ENCODE measurements at regions not wholly inside any gene's neighbourhood (a gene's known extent, or its start where the extent isn't known, plus 50 kb on each side); places are given as distances from the start of the nearest gene placed in this dataset.

DNA sequence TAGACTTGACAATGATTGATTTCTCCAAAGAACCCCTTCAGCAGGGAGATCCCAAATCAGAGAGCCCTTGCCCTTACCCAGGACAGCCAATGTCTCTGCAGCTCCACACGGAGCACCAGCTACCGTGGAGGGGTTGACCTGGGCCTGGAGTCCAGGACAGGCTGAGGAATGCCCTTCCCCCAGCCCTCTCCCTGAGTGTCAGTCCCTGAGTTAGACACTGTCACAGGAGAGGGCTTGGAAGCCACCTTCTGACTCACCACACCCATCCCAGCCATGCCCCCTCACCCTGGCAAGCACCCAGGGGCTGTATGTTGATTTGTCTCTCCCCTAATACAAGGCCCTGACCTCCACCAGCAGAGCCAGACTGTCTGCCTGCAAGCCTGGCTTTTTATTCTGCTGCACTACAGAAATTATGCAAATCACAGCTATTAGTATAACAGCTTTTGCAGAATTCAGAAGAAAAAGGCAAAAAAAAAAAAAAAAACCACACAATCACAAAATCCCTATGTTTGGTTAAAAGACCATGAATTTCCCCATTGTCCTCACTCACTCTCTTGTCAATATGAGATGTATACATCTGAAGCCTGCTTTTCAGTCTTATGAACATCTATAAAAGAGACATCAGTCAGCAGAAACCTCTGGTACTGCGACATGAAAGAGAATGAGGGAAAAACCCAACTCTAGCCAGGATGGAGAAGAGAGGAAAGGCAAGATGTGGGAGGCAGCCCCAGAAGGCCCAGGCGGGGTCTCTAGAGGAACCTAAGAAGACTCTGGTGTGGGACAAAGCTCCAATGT, 240.7 kb downstream of the UQCRFS1 start:
- no peak for DNase-seq
- no peak overlapping the region for H3K27ac ChIP-seq
- H3K36me3 ChIP-seq: no peaks in the 10 kb centered on the region
- H3K4me1 ChIP-seq: no peaks in the 10 kb centered on the region
- no peaks in the 10 kb centered on the region for H3K9me3 ChIP-seq (replicated peaks)
- no peak overlapping the region for H3K4me3 ChIP-seq
- H3K27me3 ChIP-seq: peaks cover 11% of the 10 kb centered on the region

DNA sequence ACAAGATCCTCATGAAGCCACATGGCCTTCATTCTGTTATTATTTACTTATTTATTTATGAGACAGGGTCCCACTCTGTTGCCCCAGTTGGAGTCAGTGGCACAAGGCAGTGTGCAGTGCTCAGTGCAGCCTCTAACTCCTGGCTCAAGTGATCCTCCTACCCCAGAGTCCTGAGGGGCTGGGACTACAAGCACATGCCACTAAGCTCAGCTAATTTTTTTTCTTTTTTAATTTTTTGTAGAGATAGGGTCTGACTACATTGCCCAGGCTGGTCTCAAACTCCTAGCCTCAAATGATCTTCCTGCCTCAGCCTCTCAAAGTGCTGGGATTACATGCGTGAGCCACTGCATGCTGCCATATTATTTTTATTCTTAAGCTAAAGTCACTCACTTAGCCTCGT, 241.4 kb downstream of the UQCRFS1 start:
- H3K4me3 ChIP-seq: no peak overlapping the region
- no peak for DNase-seq

DNA sequence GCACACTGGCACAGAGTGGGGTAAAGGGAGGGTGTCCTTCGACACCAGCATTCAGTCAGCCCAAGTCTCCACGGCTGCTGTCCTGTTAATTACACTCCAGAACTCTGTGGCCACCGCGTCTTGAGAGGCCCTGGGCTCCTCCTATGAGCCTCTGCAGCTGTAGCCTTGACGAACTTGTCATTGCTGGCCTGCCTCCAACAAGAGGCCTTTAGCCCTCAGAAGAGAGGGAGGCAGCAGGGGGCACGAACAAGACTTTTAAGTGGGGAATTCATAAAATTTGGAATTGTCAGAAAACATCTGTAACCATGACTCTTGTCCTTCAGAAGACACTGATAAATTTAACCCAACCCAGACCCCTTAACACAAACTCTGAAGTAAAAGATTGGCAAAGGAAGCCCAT, 241.9 kb downstream of the UQCRFS1 start:
- H3K4me3 ChIP-seq: no peak overlapping the region
- no peaks in the 10 kb centered on the region for H3K36me3 ChIP-seq
- H3K27me3 ChIP-seq: peaks cover 11% of the 10 kb centered on the region
- H3K4me1 ChIP-seq: no peaks in the 10 kb centered on the region
- no peak for DNase-seq
- no peaks in the 10 kb centered on the region for H3K9me3 ChIP-seq (replicated peaks)
- H3K27ac ChIP-seq: no peak overlapping the region

More for the DNA sequence above, 241.4 kb downstream of the UQCRFS1 start:
- Histone ChIP-seq H3K4me1 (no peaks in the 10 kb centered on the region), H3K27me3 (peaks cover 11% of the 10 kb centered on the region), H3K9me3 (replicated peaks) (no peaks in the 10 kb centered on the region), H3K36me3 (no peaks in the 10 kb centered on the region), H3K27ac (no peak overlapping the region)

DNA sequence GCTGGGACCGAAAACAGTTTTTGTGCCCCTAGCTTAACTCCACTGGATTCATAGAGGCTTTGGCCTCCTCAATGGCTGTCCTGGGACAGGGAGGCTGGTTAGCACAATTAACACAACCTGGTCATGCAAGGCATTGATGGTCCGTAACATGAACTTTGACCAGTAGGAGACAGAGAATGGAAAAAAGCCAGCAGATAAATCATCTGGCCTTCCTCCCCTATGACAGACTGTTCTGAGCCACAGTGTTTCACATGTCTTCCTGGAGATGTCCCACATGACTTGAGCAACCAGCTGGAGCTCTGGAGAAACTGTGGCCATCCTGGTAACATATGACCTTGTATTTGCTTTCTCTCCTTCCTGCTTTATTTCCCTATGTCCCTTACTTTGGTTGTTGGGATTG, 244.2 kb downstream of the UQCRFS1 start:
- H3K9me3 ChIP-seq (replicated peaks): no peaks in the 10 kb centered on the region
- H3K4me1 ChIP-seq: no peaks in the 10 kb centered on the region
- no peak overlapping the region for H3K27ac ChIP-seq
- DNase-seq: no peak
- H3K27me3 ChIP-seq: no peaks in the 10 kb centered on the region; the same call in 1 of the 2 replicates
- H3K4me3 ChIP-seq: no peak overlapping the region
- no peaks in the 10 kb centered on the region for H3K36me3 ChIP-seq

DNA sequence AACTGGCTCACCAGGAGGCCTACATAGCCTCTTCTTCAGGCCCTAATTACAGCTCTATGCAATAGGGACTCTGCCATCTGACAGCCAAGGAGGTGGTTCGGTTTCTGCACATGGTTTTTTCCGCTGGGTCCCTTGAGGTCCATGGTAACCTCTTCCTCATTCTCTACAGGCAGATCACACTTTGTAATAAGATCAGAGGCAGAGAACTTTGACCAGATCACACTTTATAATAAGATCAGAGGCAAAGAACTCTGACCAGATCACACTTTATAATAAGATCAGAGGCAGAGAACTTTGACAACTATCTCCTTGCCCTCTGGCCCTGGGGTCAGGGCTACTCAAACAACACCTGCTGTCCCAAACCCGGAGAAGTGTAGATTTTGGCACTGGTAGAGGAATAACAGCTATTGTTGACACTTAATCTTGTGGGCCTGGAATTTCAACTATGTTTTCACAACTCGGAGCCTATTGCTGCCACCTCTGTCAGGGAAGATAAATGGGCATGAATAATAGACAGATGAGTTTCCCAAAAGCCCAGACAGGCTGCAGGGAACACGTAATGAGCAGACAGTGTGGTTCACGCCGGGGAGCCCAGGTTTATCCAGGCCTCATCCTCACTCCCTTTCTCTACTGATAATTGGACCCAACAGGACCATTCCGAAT, 246.1 kb downstream of the UQCRFS1 start:
- Histone ChIP-seq H3K4me1 (no peaks in the 10 kb centered on the region), H3K36me3 (no peaks in the 10 kb centered on the region), H3K27ac (no peak overlapping the region), H3K27me3 (no peaks in the 10 kb centered on the region; the same call in 1 of the 2 replicates), H3K9me3 (replicated peaks) (no peaks in the 10 kb centered on the region), H3K4me3 (no peak overlapping the region)
- DNase-seq: no peak

DNA sequence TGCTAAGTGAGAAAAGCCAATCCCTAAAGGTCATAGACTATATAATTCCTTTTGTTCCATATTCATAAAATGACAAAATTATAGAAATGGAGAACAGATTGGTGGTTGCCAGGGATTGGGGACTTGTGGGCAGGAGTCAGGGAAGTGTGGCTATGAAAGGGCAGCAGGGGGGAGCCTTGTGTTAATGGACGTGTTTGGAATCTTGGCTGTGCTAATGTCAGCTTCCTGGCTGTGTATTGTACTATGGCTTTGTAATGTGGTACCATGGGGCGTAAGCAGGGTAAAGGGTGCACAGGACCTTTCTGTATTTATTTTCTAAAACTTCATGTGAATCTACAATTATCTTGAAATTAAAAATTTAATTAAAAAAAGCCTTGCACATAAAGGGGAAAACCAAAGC, 248.5 kb downstream of the UQCRFS1 start:
- H3K27me3 ChIP-seq: no peaks in the 10 kb centered on the region; the same call in 1 of the 2 replicates
- H3K9me3 ChIP-seq (replicated peaks): no peaks in the 10 kb centered on the region
- no peaks in the 10 kb centered on the region for H3K36me3 ChIP-seq
- no peak overlapping the region for H3K27ac ChIP-seq
- no peaks in the 10 kb centered on the region for H3K4me1 ChIP-seq
- no peak overlapping the region for H3K4me3 ChIP-seq
- no peak for DNase-seq

DNA sequence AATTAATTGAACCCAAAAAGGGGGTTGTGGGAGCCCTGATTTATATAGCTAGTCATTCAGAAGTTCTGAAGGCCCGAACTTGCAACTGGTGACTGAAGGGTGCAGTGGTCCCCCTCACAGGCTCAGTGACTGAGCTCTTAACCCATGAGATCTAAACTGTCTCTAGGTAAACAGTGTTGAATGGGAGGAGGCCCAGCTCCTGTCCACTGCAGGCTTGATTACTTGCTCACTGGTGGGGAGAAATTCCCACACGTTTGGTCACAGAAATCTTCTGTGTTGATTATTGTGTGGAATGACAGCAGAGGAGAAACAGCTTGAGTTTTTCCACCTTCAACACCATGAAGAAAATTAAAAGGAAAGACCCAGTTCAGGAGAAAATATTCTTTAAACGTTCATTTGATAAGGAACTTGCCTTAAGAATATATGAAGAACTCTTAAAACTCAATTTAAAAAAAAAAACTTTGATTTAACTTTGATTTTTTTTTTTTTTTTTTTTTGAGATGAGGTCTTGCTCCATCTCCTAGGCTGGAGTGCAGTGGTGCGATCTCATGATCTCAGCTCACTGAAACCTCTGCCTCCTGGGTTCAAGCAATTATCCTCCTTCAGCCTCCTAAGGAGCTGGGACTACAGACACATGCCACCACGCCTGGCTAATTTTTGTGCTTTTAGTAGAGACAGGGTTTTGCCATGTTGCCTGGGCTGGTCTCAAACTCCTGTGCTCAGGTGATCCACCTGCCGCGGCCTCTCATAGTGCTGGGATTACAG, 249.3 kb downstream of the UQCRFS1 start:
- Histone ChIP-seq H3K27me3 (no peaks in the 10 kb centered on the region; the same call in 1 of the 2 replicates), H3K9me3 (replicated peaks) (no peaks in the 10 kb centered on the region), H3K4me1 (no peaks in the 10 kb centered on the region), H3K36me3 (no peaks in the 10 kb centered on the region), H3K4me3 (no peak overlapping the region), H3K27ac (no peak overlapping the region)
- DNase-seq: no peak

DNA sequence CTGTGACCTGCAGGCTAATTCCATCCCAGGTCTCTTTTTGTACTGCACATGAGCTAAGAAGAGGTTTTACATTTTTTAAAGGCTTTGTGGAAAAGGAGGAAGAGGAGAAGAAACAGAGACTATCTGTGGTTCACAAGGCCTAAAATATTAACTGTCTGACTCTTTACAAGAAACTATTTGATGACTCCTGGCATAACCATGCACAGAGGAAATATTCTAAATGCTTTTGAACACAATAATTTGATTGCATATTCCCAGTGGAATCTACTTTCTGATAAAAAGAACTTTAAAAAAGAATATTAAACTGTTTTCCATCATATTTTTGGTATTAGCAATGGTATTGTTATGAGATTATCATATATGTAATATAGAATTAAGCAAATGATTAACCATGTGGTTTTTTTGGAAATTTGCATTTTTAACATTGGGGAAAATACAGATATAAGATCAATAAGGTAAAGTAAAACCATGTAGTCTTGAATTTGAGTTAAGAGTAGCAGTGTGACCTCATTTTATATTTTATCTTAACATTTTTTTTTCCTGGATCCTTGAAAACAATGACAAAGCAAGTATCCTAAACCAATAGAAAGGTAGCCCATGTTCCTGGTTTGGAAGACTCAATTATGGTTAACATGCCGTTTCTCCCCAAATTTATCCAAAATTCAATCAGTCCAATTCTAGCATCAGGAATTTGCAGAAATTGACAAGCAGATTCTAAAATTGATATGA, 251.0 kb downstream of the UQCRFS1 start:
- DNase-seq: no peak
- no peaks in the 10 kb centered on the region for H3K36me3 ChIP-seq
- H3K4me1 ChIP-seq: no peaks in the 10 kb centered on the region
- H3K4me3 ChIP-seq: no peak overlapping the region
- H3K9me3 ChIP-seq (replicated peaks): no peaks in the 10 kb centered on the region
- no peak overlapping the region for H3K27ac ChIP-seq
- no peaks in the 10 kb centered on the region for H3K27me3 ChIP-seq

DNA sequence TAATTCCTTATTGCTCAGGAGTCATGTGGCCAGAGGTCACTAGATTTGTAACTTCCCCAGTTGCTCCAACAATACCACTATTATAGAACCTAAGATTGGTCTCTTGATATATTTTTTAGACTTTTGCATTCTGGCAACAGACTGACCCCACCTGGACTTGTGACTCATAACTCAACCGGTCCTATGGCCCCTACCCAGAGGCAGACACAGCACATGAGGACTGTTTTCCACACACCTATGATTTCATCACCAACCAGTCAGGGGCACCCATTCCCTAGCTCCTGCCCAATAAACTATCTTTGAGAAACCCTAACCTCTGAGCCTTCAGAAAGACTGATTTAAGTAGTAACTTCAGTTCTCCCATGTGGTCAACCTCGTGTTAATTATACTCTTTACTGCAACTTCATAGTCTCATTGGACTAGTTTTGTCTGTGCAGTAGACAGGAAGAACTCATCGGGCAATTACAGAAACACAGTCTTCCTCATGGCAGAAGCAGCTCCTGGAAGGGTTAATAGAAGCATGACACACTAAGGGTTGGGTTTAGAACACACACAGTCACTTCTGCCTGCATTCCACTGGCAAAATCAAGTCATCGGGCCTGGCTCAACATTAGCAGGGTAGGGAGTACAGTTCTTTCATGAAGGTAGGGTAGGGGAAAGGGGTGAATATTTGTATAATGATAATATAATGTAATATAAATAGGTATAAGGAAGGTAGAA, 251.8 kb downstream of the UQCRFS1 start:
- no peak for DNase-seq
- Histone ChIP-seq H3K9me3 (replicated peaks) (no peaks in the 10 kb centered on the region), H3K27ac (no peak overlapping the region), H3K4me1 (no peaks in the 10 kb centered on the region), H3K36me3 (no peaks in the 10 kb centered on the region), H3K4me3 (no peak overlapping the region), H3K27me3 (no peaks in the 10 kb centered on the region)

DNA sequence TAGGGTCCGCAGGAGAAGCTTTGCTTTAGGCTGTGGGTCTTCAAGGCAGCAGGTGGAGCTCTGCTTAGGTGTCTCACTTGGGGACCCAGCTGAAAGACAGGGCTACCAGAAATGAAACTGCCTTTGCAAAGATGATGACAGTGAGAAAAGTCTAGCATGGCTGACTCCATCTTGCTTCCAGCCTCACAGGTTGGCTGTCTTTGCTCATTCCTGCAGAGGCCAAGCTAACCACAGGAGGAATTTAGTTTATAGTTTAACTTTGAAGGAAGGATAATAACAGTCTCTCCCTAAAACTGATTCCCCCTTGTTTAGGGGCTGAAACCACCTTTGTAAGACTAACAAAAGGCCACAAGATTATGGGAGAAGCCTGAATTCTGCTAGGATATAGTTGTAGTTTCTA, 252.4 kb downstream of the UQCRFS1 start:
- Histone ChIP-seq H3K4me1 (no peaks in the 10 kb centered on the region), H3K27me3 (no peaks in the 10 kb centered on the region), H3K27ac (no peak overlapping the region), H3K36me3 (no peaks in the 10 kb centered on the region), H3K9me3 (replicated peaks) (no peaks in the 10 kb centered on the region), H3K4me3 (no peak overlapping the region)
- DNase-seq: no peak

DNA sequence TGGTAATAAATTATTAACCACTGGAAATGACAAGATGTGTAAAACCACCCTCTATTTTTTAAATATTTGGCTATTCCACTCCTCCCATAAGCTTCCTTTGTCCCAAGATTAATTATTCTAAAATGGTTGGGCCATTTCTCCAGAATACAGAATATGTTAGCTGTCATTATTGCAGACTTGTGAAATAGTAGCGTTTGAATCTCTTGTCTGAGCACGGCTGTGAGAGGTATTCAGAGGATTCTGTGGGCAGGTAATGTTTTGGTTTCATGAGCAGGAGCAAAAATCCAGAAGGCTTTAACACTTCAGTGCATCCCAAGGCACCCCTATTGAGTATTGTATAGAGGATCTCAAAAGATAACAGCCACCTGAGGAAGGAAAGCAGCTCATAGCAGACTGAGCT, 256.0 kb downstream of the UQCRFS1 start:
- Histone ChIP-seq H3K4me3 (no peak overlapping the region), H3K9me3 (replicated peaks) (no peaks in the 10 kb centered on the region), H3K27me3 (no peaks in the 10 kb centered on the region), H3K4me1 (no peaks in the 10 kb centered on the region), H3K27ac (no peak overlapping the region), H3K36me3 (no peaks in the 10 kb centered on the region)
- no peak for DNase-seq

DNA sequence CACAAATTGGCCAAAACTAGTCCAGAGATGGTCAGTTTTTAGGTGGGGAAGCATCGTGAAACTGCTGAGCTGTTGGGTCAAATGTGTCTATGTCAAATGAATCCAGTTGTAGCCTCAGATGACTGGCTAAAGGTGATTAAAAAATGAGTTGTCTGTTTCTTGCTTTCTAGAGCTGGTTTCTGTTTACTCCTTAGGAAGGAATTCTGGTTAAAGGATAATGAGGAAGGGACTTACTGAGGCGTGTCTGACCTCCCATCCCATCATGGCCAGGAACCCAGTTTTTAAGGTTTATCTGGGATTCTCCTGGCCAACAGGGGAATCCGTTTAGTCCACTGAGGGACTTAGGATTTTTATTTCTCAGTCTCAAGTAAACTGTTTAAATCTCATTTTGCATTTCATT, 256.5 kb downstream of the UQCRFS1 start:
- H3K27ac ChIP-seq: no peak overlapping the region

DNA sequence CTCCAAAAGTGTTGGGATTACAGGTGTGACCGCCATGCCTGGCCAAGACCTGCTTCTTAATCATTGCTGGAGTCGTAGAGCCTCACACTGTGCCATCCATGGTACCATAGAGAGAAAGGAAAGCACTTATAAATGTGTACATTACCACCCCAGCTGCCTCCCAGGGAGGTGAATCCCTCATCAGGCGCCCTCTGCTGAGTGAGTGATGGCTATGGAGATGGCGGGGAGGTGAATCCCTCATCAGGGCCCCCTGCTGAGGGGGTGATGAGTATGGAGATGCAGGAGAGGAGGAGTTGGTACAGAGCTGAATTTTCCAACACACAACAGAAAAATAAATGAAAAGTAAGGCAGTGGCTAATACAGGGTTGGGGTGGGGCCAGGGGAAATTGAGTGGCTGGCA, 263.4 kb downstream of the UQCRFS1 start:
- Histone ChIP-seq H3K27me3 (0 out of 2 replicates have a peak, but pooled peaks cover 3% of the 10 kb centered on the region), H3K4me1 (no peaks in the 10 kb centered on the region), H3K4me3 (no peak overlapping the region), H3K27ac (no peak overlapping the region), H3K36me3 (no peaks in the 10 kb centered on the region), H3K9me3 (replicated peaks) (no peaks in the 10 kb centered on the region)
- no peak for DNase-seq

More for the DNA sequence above, 256.5 kb downstream of the UQCRFS1 start:
- no peak for DNase-seq
- no peaks in the 10 kb centered on the region for H3K36me3 ChIP-seq
- no peaks in the 10 kb centered on the region for H3K9me3 ChIP-seq (replicated peaks)
- no peak overlapping the region for H3K4me3 ChIP-seq
- H3K4me1 ChIP-seq: no peaks in the 10 kb centered on the region
- no peaks in the 10 kb centered on the region for H3K27me3 ChIP-seq

DNA sequence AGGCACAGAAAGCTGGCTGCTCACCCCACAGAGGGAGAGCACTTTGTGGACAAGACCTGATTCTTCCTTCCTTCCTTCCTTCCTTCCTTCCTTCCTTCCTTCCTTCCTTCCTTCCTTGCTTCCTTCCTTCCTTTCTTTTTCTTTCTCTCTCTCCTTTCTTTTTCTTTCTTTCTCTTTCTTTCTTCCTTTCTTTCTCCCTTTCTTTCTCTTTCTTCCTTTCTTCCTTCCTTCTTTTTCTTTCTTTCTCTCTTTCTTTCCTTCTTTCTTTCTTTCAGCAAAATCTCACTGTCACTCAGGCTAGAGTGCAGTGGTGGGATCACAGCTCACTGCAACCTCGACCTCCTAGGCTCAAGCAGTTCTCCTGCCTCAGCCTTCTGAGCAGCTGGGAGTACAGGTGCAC, 263.9 kb downstream of the UQCRFS1 start:
- H3K36me3 ChIP-seq: no peaks in the 10 kb centered on the region
- H3K4me3 ChIP-seq: no peak overlapping the region
- 0 out of 2 replicates have a peak, but pooled peaks cover 3% of the 10 kb centered on the region for H3K27me3 ChIP-seq
- no peak overlapping the region for H3K27ac ChIP-seq
- DNase-seq: no peak
- H3K9me3 ChIP-seq (replicated peaks): no peaks in the 10 kb centered on the region
- H3K4me1 ChIP-seq: no peaks in the 10 kb centered on the region
